NCI-H146 treated with DMSO at 0.1 percent for 48 hours (cell line): ENCODE measurements at regions not wholly inside any gene's neighbourhood (a gene's known extent, or its start where the extent isn't known, plus 50 kb on each side); places are given as distances from the start of the nearest gene placed in this dataset.
A peak's percentile ranks its signal among the peaks of the same experiment; 100 is the strongest.

ENCODE experiments used
- DNase-seq: peaks from one replicate; lab custom pipeline; 2025; ENCODE audit not compliant: unreplicated experiment; lab: John Stamatoyannopoulos, UW

DNA sequence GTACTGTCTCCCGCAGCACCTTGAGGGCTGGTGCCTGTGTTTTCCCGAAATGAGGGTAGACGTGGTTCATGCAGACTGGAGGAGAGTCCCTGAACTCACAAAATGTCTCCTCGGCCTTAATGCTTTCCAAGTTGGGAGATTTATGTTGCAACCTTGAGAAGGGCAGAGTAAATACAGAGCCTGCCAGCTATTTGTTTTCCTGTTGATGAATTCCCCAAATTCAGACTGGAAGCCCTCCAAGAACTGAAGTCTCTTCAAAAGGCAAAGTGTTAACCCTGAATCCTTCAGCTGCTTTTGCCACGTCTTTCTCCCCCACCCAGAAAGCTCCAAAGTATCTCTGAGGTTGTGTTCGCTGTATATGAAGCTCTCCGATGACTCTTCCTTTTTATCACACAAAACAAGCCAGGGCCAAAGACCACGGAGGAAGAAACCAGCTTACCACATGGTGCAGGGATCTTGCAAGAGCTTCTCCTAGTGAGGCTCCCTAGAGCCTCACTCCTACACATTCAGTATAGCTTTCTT lies 254.7 kb upstream of the NFE2L3 start:
- DNase-seq: no peak

DNA sequence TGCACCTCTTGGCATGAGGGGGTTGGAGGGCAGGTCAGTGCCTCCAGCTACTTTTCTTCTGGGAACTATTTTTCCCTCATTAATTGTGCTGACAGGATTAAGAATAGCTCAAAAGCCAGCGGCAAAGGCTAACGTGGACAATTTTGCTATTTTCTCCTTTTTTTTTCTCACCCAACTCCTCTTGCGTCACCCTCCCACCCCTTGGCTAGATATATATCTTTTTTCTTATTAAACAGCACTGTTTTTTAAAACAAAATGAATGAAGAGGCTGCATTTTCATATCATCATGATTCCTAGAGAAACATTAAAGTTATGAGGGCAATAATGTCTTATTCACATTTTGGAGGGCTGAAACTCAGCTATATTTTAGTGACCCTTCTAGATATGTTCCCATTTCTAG lies 251.8 kb upstream of the NFE2L3 start:
- no peak for DNase-seq

DNA sequence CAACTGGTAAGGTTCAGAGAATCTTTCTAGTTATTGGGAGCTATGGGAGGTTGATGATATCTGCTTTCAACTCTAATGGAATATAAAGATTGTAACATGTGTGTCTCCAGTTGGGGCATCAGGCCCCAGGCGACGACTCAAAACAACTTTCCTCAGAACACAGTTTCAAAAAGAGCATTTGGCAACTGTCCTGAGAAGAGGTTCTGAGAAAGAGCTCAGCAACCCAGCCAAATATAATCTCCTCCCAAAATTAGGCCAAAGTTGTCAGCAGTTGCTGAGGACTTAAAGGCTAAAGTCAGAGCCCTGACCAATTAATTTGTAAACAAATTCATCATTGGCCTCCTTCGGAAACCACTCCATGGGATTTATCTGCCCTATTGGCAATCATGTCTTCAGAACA lies 251.1 kb upstream of the NFE2L3 start:
- DNase-seq: no peak

GRCh38 chr7:25901658-25902057 lies 250.3 kb upstream of the NFE2L3 start:
- DNase-seq: no peak

DNA sequence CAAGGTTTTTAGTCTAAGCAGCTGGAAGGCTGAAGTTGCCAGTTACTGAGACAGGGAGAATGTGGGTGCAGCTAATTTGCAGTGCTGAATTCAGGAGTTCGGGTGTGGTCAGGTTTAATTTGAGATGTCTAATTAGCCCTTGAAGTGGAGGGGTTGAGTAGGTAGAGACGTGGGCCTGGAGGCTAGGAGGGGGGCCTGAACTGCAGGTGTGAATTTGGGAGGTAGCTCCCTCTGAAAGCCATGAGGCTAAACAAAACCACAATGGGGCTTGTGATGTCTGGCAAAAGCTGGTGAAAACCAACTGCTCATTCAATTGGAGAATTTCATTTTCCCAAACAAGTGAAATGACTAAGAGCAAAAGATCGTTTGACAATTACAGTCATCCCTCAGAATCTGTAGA lies 246.0 kb upstream of the NFE2L3 start:
- no peak for DNase-seq

DNA sequence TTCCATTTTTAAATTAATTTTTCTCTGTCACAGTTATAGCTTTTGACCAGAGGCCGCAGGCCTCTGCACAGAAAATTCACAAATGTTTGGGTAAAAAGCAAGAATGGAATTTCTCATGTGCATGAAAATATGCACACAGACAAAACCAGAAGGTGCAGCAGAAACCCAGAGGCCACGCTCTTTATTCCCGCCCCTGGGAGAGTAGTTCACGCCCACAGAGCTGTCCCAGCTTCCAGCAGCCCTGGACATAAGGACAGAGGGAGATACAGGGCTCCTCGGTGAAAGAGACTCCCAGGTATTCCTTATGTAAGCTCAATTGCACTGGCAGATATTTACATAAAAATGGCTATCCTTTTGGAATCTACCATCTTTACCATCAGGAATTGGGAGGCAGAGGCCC lies 245.2 kb upstream of the NFE2L3 start:
- DNase-seq: no peak

DNA sequence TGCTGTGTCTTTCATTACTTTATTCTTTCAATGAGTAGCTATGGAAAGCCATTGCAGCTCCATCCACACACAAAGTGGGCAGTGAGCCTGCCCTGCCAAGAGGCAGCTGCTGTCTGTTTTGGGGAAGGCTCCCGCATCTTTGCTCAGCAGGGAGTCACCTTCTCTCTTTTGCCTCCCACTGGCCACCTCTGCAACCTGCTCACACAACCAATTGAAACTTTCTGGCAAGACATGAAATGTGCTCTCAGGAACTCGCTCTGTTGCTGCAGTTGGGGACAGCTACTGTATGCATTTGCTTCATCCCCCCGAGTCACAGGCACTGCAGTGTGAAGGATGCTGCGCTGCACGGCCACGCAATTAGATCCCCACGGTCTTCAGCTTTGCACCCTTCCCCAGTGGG lies 244.8 kb upstream of the NFE2L3 start:
- DNase-seq: no peak

DNA sequence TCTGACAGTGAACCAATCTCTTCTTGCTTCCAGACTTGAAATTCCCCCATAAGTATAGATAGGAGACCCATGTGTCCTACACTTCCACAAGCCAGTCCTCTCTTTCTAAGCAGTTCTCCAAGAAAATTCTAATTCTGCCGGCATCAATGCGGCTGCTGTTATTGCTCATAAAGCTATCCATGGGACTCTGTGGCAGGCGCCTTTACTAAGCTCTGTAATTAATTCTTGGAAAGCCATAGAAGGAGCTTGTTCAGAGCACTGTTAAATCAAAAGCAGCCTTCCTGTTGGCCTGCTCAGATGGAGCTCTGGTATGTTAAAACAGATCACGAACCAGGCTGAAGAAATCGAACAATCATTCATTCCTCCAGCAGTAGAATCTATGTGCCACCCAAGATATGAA lies 244.3 kb upstream of the NFE2L3 start:
- no peak for DNase-seq

- no peak for DNase-seq
Measured at GRCh38 chr7:25908154-25908949, 243.6 kb upstream of the NFE2L3 start.

- DNase-seq: peak; percentile 88
Measured at GRCh38 chr7:25911738-25912607, 240.0 kb upstream of the NFE2L3 start.

- peak; percentile 91 for DNase-seq
Measured at GRCh38 chr7:25913598-25914224, 238.3 kb upstream of the NFE2L3 start.

- DNase-seq: no peak
Measured at GRCh38 chr7:25918731-25919130, 233.3 kb upstream of the NFE2L3 start.

DNA sequence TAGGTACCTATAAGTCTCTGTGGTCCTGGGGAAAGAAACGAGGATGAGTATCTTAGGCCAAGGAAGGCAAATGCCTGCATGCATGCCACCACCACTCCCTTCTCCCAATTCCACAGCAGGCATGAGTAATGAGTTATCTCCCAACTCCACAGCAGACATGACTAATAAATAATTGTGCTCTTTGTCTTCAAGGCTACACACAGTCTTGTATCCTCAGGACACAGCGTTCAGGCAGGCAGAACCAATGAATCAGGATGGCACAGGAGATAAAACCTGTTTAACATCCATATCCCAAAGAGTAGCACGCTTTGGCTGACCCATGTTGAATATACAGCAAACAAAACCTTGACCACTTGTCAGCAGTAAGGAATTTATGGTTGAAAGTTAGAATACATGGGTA lies 229.7 kb upstream of the NFE2L3 start:
- DNase-seq: no peak

- no peak for DNase-seq
Measured at GRCh38 chr7:25923741-25924460, 228.1 kb upstream of the NFE2L3 start.

- DNase-seq: no peak
Measured at GRCh38 chr7:25926009-25926408, 226.0 kb upstream of the NFE2L3 start.

DNA sequence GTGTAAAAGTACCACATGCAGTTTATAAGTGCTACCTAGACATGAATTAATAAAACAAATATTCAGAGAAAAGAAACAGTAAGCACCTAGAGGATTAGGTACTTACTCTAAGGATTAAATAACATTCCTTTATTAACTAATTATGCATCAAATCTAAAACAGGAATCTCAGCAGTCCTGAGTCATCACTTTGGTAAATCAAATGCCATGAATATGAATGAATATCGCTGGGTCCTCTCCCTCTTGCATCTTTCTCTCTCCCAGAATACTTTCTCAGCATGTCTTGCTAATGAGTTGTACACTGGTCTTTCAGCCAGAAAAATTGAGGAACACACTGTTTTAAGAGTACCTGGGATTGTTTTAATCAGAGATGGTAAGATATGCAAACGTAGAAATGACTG lies 225.5 kb upstream of the NFE2L3 start:
- DNase-seq: no peak

GRCh38 chr7:25926891-25927625 lies 224.9 kb upstream of the NFE2L3 start:
- DNase-seq: no peak

- no peak for DNase-seq
Measured at GRCh38 chr7:25927626-25927978, 224.4 kb upstream of the NFE2L3 start.

GRCh38 chr7:25928549-25929330 lies 223.3 kb upstream of the NFE2L3 start:
- DNase-seq: no peak

DNA sequence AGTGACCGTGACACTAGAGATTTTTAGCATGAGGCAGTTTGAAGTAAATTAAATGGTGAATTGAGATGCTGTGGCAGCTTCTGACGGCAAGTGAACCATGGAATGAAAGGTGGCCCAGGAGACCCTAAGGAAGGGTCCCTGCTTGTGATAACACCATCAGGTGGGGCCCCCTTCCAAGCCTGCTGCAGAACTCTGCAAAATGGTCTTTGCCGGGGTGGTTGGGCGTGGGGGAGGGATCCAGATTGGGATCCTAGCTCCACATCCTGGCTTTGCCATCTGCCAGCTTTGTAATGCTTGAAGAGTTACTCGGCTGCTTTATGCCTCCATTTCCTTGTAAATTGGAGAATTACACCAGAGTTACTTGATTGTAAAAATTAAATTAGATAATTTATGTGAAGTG lies 222.6 kb upstream of the NFE2L3 start:
- DNase-seq: no peak
